ENCODE measurements at regions not wholly inside any gene's neighbourhood (a gene's known extent, or its start where the extent isn't known, plus 50 kb on each side); places are given as distances from the start of the nearest gene placed in this dataset.

GRCh38 chr9:24698881-24699518 lies 153.3 kb upstream of the IZUMO3 start:
- Histone ChIP-seq H3F3A (replicated peaks; ENCODE audit: insufficient read depth) (no peaks in the 10 kb centered on the region), H2AFZ (ENCODE audit: low read depth) (no peak overlapping the region), H3K27ac (ENCODE audit: low read depth in 2 of 2, low read length in 1 of 2) (no peak overlapping the region), H3K79me2 (ENCODE audit: insufficient read depth) (no peaks in the 10 kb centered on the region), H4K20me1 (ENCODE audit: insufficient read depth) (no peaks in the 10 kb centered on the region), H3K36me3 (replicated peaks in 1 of 2; ENCODE audit: control insufficient read depth in 1 of 2, insufficient read depth in 2 of 2, low read length in 1 of 2) (no peaks in the 10 kb centered on the region), H3K4me3 (ENCODE audit: low read depth in 2 of 2, low read length in 1 of 2) (no peak overlapping the region), H3K27me3 (ENCODE audit: insufficient read depth) (no peaks in the 10 kb centered on the region), H3K9me3 (peaks cover 4% of the 10 kb centered on the region; the same call in 1 of the 2 replicates), H3K9ac (no peak overlapping the region), H3K4me2 (no peak overlapping the region), H3K9me2 (no peaks in the 10 kb centered on the region), H3K4me1 (ENCODE audit: control insufficient read depth in 1 of 2, insufficient read depth in 2 of 2, low read depth in 1 of 2, low read length in 1 of 2) (no peaks in the 10 kb centered on the region)
- no peak for DNase-seq
- ChIA-PET CTCF (interaction anchor here (0.6 kb wide), 1 partner anchor 355 kb away, joined by 3 read pairs; no protein-coding TSS in a partner anchor), POLR2A (no interaction called here)
- TF ChIP-seq MAX (IDR thresholded peaks at IDR 0.05; ENCODE audit: low read depth), result no peak
- no peak for TF ChIP-seq USF1 (IDR thresholded peaks at IDR 0.05; ENCODE audit: borderline replicate concordance, low read depth)
- TF ChIP-seq NFIC (IDR thresholded peaks at IDR 0.05; ENCODE audit: borderline replicate concordance), result no peak
- no peak for TF ChIP-seq GABPA (IDR thresholded peaks at IDR 0.05; ENCODE audit: low read depth)
- TF ChIP-seq EP300 (IDR thresholded peaks at IDR 0.05; ENCODE audit: borderline replicate concordance in 1 of 2, low read depth in 1 of 2, low read length in 1 of 2), result no peak
- TF ChIP-seq CHD2 (IDR thresholded peaks at IDR 0.05; ENCODE audit: low read length, partially characterized antibody), result no peak
- no peak for TF ChIP-seq ZBTB33 (IDR thresholded peaks at IDR 0.05; ENCODE audit: borderline replicate concordance, low read depth)
- no peak for TF ChIP-seq FOXJ3 (CRISPR knock-in tag; IDR thresholded peaks at IDR 0.05)
- no peak for TF ChIP-seq REST (IDR thresholded peaks at IDR 0.05; ENCODE audit: low read depth, low read length)
- TF ChIP-seq TCF12 (IDR thresholded peaks at IDR 0.05), result no peak
- TF ChIP-seq PBX3 (IDR thresholded peaks at IDR 0.05), result no peak
- no peak for TF ChIP-seq MXI1 (IDR thresholded peaks at IDR 0.05; ENCODE audit: low read depth, low read length)
- TF ChIP-seq EZH2phosphoT487 (IDR thresholded peaks at IDR 0.05; ENCODE audit: borderline replicate concordance, low read depth), result no peak
- no peak for TF ChIP-seq FOSL2 (IDR thresholded peaks at IDR 0.05; ENCODE audit: borderline replicate concordance, low read depth)
- no peak for TF ChIP-seq TEAD4 (IDR thresholded peaks at IDR 0.05; ENCODE audit: borderline replicate concordance, insufficient read depth)
- TF ChIP-seq SIN3A (IDR thresholded peaks at IDR 0.05; ENCODE audit: borderline replicate concordance, low read depth, low read length), result no peak
- TF ChIP-seq ELF1 (IDR thresholded peaks at IDR 0.05), result no peak
- TF ChIP-seq POLR2AphosphoS5 (IDR thresholded peaks at IDR 0.05; ENCODE audit: low read depth, low read length), result no peak
- TF ChIP-seq TAF1 (IDR thresholded peaks at IDR 0.05; ENCODE audit: borderline replicate concordance, low read depth, low read length), result no peak
- WGBS (ENCODE audit: low lambda C conversion rate), result 18% methylated on average over 3 of the region's 3 CpGs
